Thoracic aorta (tissue), 2 donors: ENCODE measurements at regions not wholly inside any gene's neighbourhood (a gene's known extent, or its start where the extent isn't known, plus 50 kb on each side); places are given as distances from the start of the nearest gene placed in this dataset.

Experiments
- ATAC-seq: fragments of 150-250 bp; one replicate; pipeline ENCODE4 v1.8.0; 2017; ENCODE audit warnings: low read depth; ENCODE audit not compliant: insufficient number of reproducible peaks, low FRiP score
- DNase-seq: peaks from one replicate; pipeline ENCODE4 v3.0.0-alpha.2; 2020; ENCODE audit warnings: low spot score
- H3K27ac ChIP-seq, 2 donors: fragments of 200-600 bp; sonication (generic); 1 replicate in 1 of 2; 2 replicates in 1 of 2; pipeline ENCODE4 v1.5.1; 2016; ENCODE audit warnings: mild to moderate bottlenecking in 2 of 2, moderate library complexity in 2 of 2
- H3K27me3 ChIP-seq: fragments of 200-600 bp; sonication (generic); replicated peaks from 2 replicates; pipeline ENCODE4 v1.6.0; 2016; ENCODE audit warnings: mild to moderate bottlenecking; ENCODE audit not compliant: insufficient read depth
- H3K36me3 ChIP-seq: fragments of 200-600 bp; sonication (generic); one replicate; pipeline ENCODE4 v1.5.1; 2016
- H3K4me1 ChIP-seq, 2 donors: fragments of 200-600 bp; sonication (generic); 1 replicate in 1 of 2; 2 replicates in 1 of 2; pipeline versions ENCODE4 v1.5.1 to v1.6.0; 2016; ENCODE audit warnings: low read depth in 2 of 2, mild to moderate bottlenecking in 1 of 2; ENCODE audit not compliant: control insufficient read depth in 1 of 2
- H3K4me3 ChIP-seq: fragments of 200-600 bp; sonication (generic); 2 replicates; pipeline ENCODE4 v1.5.1; 2016; ENCODE audit warnings: mild to moderate bottlenecking
- H3K9me3 ChIP-seq: fragments of 200-600 bp; sonication (generic); 2 replicates; pipeline ENCODE4 v1.5.1; 2016
- TF ChIP-seq, protein P1 (sequence below): fragments of 200-600 bp; sonication (generic); IDR thresholded peaks from one replicate; pipeline ENCODE4 v1.5.1; 2019; ENCODE audit warnings: antibody characterized with exemption

GRCh38 chr12:13740149-13740545, 241.3 kb downstream of the GRIN2B start:
- no peaks in the 10 kb centered on the region for H3K36me3 ChIP-seq
- H3K27ac ChIP-seq: no peak overlapping the region
- DNase-seq (no peak), ATAC-seq (no peak)
- no peak overlapping the region for H3K4me3 ChIP-seq
- no peaks in the 10 kb centered on the region for H3K27me3 ChIP-seq
- TF ChIP-seq, protein P1, sequence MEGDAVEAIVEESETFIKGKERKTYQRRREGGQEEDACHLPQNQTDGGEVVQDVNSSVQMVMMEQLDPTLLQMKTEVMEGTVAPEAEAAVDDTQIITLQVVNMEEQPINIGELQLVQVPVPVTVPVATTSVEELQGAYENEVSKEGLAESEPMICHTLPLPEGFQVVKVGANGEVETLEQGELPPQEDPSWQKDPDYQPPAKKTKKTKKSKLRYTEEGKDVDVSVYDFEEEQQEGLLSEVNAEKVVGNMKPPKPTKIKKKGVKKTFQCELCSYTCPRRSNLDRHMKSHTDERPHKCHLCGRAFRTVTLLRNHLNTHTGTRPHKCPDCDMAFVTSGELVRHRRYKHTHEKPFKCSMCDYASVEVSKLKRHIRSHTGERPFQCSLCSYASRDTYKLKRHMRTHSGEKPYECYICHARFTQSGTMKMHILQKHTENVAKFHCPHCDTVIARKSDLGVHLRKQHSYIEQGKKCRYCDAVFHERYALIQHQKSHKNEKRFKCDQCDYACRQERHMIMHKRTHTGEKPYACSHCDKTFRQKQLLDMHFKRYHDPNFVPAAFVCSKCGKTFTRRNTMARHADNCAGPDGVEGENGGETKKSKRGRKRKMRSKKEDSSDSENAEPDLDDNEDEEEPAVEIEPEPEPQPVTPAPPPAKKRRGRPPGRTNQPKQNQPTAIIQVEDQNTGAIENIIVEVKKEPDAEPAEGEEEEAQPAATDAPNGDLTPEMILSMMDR: no peak
- no peaks in the 10 kb centered on the region for H3K4me1 ChIP-seq
- H3K9me3 ChIP-seq: no peaks in the 10 kb centered on the region

DNA sequence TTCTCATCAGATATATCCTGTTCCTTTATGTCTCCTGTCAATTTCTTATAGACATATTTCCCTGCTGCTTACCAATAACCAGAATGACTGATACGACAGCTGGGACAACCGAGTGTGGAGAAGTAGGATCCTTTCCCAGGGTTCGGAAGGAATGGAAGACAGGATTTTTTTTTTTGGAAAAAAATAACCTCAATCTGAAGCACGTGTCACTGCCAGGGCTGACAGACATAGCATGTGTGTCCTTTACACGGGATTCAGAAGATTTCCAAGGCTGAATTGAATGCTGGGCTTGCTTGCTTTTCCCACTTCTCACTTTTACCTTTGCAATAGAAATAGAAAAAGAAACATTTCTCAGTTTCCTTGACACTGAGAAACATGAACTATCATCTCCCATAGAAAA, 245.7 kb downstream of the GRIN2B start:
- Histone ChIP-seq H3K9me3 (no peaks in the 10 kb centered on the region), H3K36me3 (no peaks in the 10 kb centered on the region), H3K27ac (no peak overlapping the region), H3K4me1 (no peaks in the 10 kb centered on the region), H3K27me3 (no peaks in the 10 kb centered on the region), H3K4me3 (no peak overlapping the region)
- ATAC-seq (no peak), DNase-seq (no peak)
- TF ChIP-seq, protein P1: no peak

DNA sequence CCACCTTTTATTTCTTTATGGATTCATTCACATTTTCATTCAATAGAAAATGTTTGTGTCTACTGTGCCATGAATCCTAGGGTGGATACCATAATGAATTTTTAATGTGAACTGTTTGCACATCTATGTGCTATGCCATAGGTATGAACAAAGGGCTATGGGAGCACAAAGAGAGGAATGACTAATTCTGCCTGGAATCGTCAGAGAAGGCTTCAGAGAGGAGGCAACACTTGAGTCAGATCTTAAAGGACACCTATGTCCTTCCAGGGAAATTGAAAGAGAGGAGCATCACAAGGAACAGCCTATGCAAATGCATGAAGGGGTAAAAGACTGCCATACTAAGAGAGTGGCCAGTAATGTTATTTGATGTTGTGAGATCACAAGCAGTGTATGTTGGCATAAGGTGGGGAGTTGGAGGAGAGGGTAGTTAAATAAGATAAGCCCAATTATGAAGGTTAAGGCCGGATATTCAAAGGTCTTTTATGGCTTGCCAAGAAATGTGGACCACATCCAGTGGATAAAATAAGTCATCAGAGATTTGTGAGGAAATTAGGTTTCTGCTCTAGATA, 246.7 kb downstream of the GRIN2B start:
- no peaks in the 10 kb centered on the region for H3K36me3 ChIP-seq
- no peak overlapping the region for H3K27ac ChIP-seq
- DNase-seq (no peak), ATAC-seq (no peak)
- no peak overlapping the region for H3K4me3 ChIP-seq
- H3K27me3 ChIP-seq: no peaks in the 10 kb centered on the region
- H3K9me3 ChIP-seq: no peaks in the 10 kb centered on the region
- no peaks in the 10 kb centered on the region for H3K4me1 ChIP-seq
- TF ChIP-seq, protein P1: no peak

DNA sequence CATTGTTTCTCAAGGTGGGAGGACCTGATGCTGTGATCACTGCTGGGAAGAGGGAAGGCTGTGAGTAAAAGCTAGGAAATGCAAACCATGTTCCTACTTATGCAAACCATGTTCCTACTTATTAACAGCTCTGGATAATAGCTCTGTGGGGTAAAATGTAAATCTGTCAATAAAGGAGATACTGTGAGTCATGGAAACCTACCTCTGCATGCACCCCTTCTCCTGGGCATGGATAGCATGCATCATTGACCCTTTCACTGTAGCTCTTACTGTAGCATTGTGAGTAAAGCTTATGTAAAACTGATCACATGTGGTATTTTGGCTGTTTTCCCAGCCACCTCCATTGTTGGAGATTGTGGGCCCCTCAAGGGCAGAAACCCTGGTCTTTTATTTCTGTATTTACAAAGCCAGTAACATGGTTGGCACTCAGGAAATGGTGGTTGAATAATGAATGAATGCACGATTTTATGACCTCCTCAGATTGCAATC, 253.7 kb downstream of the GRIN2B start:
- TF ChIP-seq, protein P1: no peak
- DNase-seq (no peak), ATAC-seq (no peak)
- Histone ChIP-seq H3K27me3 (no peaks in the 10 kb centered on the region), H3K9me3 (no peaks in the 10 kb centered on the region), H3K36me3 (no peaks in the 10 kb centered on the region), H3K4me1 (no peaks in the 10 kb centered on the region), H3K27ac (no peak overlapping the region), H3K4me3 (no peak overlapping the region)

GRCh38 chr12:13725049-13725448, 256.4 kb downstream of the GRIN2B start:
- Histone ChIP-seq H3K4me3 (no peak overlapping the region), H3K27me3 (no peaks in the 10 kb centered on the region), H3K4me1 (no peaks in the 10 kb centered on the region), H3K36me3 (no peaks in the 10 kb centered on the region), H3K9me3 (no peaks in the 10 kb centered on the region), H3K27ac (no peak overlapping the region)
- ATAC-seq (no peak), DNase-seq (no peak)
- TF ChIP-seq, protein P1: no peak
